ENCODE measurements at regions not wholly inside any gene's neighbourhood (a gene's known extent, or its start where the extent isn't known, plus 50 kb on each side); places are given as distances from the start of the nearest gene placed in this dataset.

- DNase-seq (ENCODE audit: low read depth in 4 of 4, low spot score in 3 of 4) = no peak
These were observed 54.7 kb upstream of the KLF13 start for GRCh38 chr15:31271711-31272557.

- DNase-seq (ENCODE audit: low read depth in 4 of 4, low spot score in 3 of 4) = no peak
These were observed 53.9 kb upstream of the KLF13 start for GRCh38 chr15:31272558-31273257.

GRCh38 chr15:31273258-31273941 lies 53.2 kb upstream of the KLF13 start:
- DNase-seq (ENCODE audit: low read depth in 4 of 4, low spot score in 3 of 4) = no peak

DNA sequence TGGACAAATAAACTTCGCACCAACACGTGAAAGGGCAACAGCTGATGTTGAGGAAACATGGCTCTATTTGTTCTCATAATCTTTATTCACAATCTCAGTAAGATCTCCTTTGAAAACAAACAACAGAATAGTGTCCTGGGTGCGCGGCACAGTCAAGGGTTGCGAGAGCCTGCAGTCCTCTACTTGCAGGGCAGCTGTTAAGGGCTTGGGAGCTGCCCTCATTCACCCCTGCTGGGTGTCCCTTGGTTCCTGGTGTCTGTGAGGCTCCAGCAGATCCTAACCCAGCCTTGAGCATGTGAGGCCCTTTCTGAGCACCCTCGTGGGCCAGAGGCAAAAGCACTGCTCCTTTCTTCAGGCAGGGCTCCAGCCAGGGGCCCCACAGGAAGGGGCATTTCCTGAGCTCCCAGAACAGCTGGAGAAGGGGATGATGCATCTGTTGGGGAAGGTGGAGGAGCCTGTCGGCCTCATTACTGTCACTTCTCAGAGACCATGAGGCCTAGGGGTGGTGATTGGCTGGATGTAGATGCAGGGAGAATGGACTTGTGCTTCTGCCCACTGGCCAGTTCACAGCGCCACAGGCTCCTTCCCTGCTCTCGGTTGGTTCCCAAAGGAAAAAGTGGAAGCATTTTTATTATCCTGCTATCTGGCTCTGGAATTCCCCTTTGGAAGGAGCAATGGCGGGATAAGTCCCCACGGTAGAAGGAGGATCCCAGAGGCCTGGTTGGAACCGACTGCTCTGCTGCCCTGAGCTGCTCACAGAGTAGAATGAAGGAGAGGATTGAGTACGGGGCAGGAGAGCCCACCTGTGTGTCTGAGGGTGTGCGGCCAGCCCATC lies 51.9 kb upstream of the KLF13 start:
- no peak for DNase-seq (ENCODE audit: low read depth in 4 of 4, low spot score in 3 of 4)

DNA sequence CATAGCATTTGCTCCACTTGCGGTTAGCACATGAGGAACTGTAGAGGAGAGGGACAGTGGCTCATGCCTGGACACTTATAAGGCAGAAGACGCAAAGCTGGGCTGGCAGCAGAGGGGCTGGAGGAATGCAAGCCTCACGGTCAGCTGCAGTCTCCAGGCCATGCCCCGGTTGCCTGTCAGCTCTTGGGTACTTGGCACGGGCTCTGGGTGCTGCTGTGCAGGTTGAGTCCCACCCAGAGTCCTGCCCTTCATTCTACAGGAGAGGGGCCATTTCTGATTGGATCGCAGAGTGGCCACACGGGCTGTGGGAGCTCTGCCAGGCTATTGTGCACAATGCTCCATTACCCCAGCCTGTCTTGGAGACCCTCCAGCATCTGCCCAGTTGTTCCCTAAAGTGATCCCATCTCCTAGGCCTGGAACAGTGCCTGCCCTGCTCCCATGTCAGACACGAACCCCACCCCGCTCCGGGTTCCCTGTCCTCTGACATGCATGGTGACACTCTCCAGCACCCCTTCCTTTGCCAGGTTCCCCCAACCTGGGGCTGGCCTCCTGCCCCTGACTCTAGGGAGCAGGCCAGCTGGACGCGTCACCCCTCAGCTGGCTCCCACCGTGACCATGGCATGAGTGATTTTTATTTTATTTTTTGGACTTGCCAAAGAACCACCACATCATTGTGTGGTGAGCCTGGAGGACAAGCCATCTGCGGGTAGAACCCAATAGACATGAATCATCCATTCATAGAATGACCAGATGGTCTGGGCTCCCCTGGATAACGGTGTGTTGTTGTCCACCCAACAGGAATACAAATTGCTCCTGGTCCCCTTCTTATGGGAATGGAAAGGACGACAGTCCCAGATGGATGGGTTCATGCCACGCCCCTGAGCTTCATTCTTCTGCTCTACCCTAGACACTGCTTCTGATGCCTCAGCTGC lies 51.0 kb upstream of the KLF13 start:
- DNase-seq (ENCODE audit: low read depth in 4 of 4, low spot score in 3 of 4) = no peak

DNA sequence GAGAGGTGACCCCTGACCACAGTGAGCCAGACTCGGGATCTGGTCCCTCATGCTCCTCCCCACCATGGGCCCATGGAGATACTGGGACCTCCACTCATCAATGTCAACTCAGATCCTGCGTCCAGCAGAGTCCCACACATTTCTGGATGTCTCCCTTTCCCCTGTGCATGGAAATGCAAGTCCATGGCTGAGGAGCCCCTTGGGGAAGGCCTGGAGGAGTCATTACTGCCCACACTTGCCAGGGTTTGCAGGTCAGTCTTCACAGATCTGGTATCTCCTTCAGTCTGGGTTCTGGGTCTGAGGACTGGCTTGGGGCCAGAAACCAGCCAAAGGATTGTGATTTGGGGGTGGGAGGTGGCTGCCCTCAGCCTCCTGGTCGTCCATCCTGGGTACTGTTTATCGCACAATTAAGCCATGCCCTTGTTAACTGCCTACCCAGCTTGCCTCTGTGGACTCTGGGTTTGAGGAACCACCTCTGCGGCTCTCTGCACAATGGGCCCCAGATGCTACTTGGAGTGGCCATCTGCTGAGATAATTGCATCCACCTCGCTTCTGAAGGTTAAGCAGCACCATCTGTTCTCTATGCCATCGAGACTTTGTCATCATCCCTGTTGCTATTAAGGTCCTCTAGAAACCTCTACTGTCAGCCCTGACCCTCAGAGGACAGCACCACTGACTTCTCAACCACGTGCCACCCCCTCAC lies 49.9 kb upstream of the KLF13 start:
- DNase-seq (ENCODE audit: low read depth in 4 of 4, low spot score in 3 of 4) = no peak

All from left renal pelvis (tissue), 4 donors.